PC-9 (cell line): ENCODE measurements at regions not wholly inside any gene's neighbourhood (a gene's known extent, or its start where the extent isn't known, plus 50 kb on each side); places are given as distances from the start of the nearest gene placed in this dataset.
"Not testable (repeated sequence)": the region's sequence is repeated elsewhere in the genome, so short reads cannot be mapped to it uniquely, and the experiment has no call there.

Experiments
- BruUV-seq: library from RNA; stranded (reverse); fragments of 400-500 nt; replicated peaks from 2 replicates; lab custom pipeline; 2021; lab: Mats Ljungman, UMichigan
- CTCF ChIA-PET: fragments of 300-600 bp; sonication (Branson Sonifier 250); formaldehyde crosslinking; loops from one replicate; lab custom pipeline; 2022; ENCODE audit warnings: antibody characterized with exemption; lab: Charles Lee
- POLR2A ChIA-PET: fragments of 300-600 bp; sonication (Branson Sonifier 250); formaldehyde crosslinking; loops from one replicate; lab custom pipeline; 2022; ENCODE audit warnings: antibody characterized with exemption; ENCODE audit not compliant: unreplicated experiment; lab: Charles Lee
- DNase-seq, 2 experiments: peaks; one replicate each; pipeline versions ENCODE4 v3.0.0 to v3.0.0-alpha.2; 2015 to 2022; ENCODE audit warnings: mixed read lengths in 1 of 2
- H2AFZ ChIP-seq: fragments of 200-600 bp; sonication (generic); 2 replicates; pipeline ENCODE4 v1.8.1; 2017; ENCODE audit warnings: antibody characterized with exemption
- H3F3A ChIP-seq: fragments of 200-600 bp; sonication (generic); 2 replicates; pipeline ENCODE4 v1.8.1; 2017; ENCODE audit warnings: antibody characterized with exemption, mild to moderate bottlenecking, low read depth; ENCODE audit not compliant: insufficient read depth
- H3K27ac ChIP-seq: fragments of 200-600 bp; sonication (generic); 2 replicates; pipeline ENCODE4 v1.6.1; 2016; ENCODE audit warnings: mixed run types
- H3K27me3 ChIP-seq: fragments of 200-600 bp; sonication (generic); 2 replicates; pipeline ENCODE4 v1.6.1; 2016; ENCODE audit warnings: low read depth, mixed run types; ENCODE audit not compliant: insufficient read depth
- H3K36me3 ChIP-seq: fragments of 200-600 bp; sonication (generic); 2 replicates; pipeline ENCODE4 v1.6.1; 2016; ENCODE audit warnings: low read depth, mixed run types
- H3K4me1 ChIP-seq: fragments of 200-600 bp; sonication (generic); replicated peaks from 2 replicates; pipeline ENCODE4 v1.6.1; 2016; ENCODE audit warnings: mixed run types; ENCODE audit not compliant: insufficient read depth
- H3K4me2 ChIP-seq: fragments of 200-600 bp; sonication (generic); 2 replicates; pipeline ENCODE4 v1.6.1; 2017; ENCODE audit warnings: mixed run types
- H3K4me3 ChIP-seq: fragments of 200-600 bp; sonication (generic); 2 replicates; pipeline ENCODE4 v1.6.1; 2016; ENCODE audit warnings: mixed run types
- H3K79me2 ChIP-seq: fragments of 200-600 bp; sonication (generic); 2 replicates; pipeline ENCODE4 v1.6.1; 2017; ENCODE audit warnings: low read depth, mixed run types
- H3K9me2 ChIP-seq: fragments of 200-600 bp; sonication (generic); 2 replicates; pipeline ENCODE4 v1.8.1; 2017; ENCODE audit warnings: mild to moderate bottlenecking; ENCODE audit not compliant: insufficient read depth
- H3K9me3 ChIP-seq: fragments of 200-600 bp; sonication (generic); 2 replicates; pipeline ENCODE4 v1.8.1; 2016; ENCODE audit warnings: low read depth; ENCODE audit not compliant: insufficient read depth
- H4K20me1 ChIP-seq: fragments of 200-600 bp; sonication (generic); 2 replicates; pipeline ENCODE4 v1.8.1; 2017; ENCODE audit not compliant: insufficient read depth
- CTCF ChIP-seq: fragments of 200-600 bp; sonication (generic); conservative IDR thresholded peaks from 2 replicates; pipeline ENCODE4 v1.6.1; 2017; ENCODE audit warnings: mixed run types, antibody characterized with exemption, mild to moderate bottlenecking, moderate library complexity
- EZH2 ChIP-seq: fragments of 200-600 bp; sonication (generic); IDR thresholded peaks from 2 replicates; pipeline ENCODE4 v1.8.0; 2017; ENCODE audit warnings: antibody characterized with exemption, low read depth
- intact Hi-C: fragments of 100-400 bp; cut with micrococcal nuclease; formaldehyde crosslinking; loops from one replicate; pipeline ENCODE4 v1.10.0; 2022; ENCODE audit not compliant: unreplicated experiment

DNA sequence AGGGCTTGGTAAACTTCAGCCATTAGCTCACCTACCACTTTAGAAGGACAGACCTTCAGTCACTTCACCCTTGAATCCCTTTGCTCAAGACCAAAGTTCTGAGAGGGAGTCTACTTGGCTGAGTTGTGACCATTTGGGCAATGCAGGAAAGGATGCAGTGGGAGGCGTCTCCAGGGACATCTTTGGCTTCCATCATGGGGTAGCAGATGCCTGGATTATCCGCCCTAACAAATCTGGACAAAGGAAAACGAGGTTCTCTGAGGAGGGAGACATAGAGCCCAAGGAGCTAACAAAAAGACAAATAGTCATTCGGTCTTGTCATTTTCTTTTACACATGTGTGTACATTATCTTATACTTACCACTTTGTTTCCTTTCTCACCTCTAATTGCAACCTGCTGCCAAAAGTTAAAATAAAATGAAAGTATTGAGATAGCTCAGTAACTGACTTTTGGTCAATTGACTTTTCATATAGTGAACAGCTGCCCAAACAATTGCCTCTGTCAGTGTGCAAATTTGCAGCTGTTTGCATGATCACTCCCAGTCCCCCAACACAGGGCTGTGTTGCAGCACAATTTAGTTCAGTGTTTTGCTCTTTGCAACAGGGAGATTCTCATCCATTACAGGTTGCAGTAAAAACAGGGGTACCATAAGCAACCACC lies 108.9 kb upstream of the EEF2KMT start:
- H3K9me3 ChIP-seq: no peaks in the 10 kb centered on the region
- no peak overlapping the region for H2AFZ ChIP-seq
- POLR2A ChIA-PET: no interaction called here
- no peak overlapping the region for H3K27ac ChIP-seq
- no peaks in the 10 kb centered on the region for H3K9me2 ChIP-seq
- H3K4me1 ChIP-seq: no peaks in the 10 kb centered on the region
- no TSS peak for BruUV-seq
- H3K79me2 ChIP-seq: no peaks in the 10 kb centered on the region
- H3K4me2 ChIP-seq: no peak overlapping the region
- intact Hi-C loops: no loop called here
- no peaks in the 10 kb centered on the region for H3F3A ChIP-seq
- no peaks in the 10 kb centered on the region for H4K20me1 ChIP-seq
- no peaks in the 10 kb centered on the region for H3K36me3 ChIP-seq
- no peak for TF ChIP-seq EZH2
- no peak for TF ChIP-seq CTCF
- CTCF ChIA-PET: no interaction called here
- H3K27me3 ChIP-seq: peaks cover 3% of the 10 kb centered on the region; the same call in 1 of the 2 replicates
- H3K4me3 ChIP-seq: no peak overlapping the region
- no peak for DNase-seq

DNA sequence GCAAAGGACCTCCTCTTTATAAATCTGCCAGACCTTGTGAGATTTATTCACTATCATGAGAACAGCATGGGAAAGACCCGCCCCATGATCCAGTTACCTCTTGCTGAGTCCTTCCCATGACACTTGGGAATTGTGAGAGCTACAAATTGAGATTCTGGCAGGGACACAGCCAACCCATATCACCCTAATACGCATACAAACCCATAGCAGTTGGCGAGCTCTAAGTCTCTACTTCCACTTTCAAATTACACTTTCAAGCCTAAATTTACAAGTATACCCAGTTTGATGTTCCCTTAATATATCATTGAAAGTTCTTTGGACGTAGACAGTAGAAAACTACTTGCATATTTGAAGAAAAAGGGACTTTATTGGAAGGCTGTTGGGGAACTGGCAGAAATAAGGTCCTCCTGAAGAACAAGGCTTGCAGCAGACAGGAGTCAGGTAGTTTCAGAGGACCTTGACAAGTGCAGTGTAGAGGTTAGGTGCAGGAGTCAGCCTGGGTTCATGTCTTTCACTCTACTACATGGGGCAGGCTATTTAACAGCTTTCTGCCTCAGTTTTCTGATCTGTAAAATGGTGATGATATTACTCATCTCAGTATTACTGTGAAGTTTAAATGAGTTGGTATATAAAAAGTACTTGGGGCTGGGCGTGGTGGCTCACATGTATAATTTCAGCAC lies 107.9 kb upstream of the EEF2KMT start:
- TF ChIP-seq CTCF (no peak), EZH2 (no peak)
- Histone ChIP-seq H3K79me2 (no peaks in the 10 kb centered on the region), H3K4me3 (no peak overlapping the region), H4K20me1 (no peaks in the 10 kb centered on the region), H3K9me3 (no peaks in the 10 kb centered on the region), H3K4me2 (no peak overlapping the region), H3K27ac (no peak overlapping the region), H3K4me1 (no peaks in the 10 kb centered on the region), H3K27me3 (peaks cover 3% of the 10 kb centered on the region; the same call in 1 of the 2 replicates), H3K36me3 (no peaks in the 10 kb centered on the region), H3F3A (no peaks in the 10 kb centered on the region), H2AFZ (no peak overlapping the region), H3K9me2 (no peaks in the 10 kb centered on the region)
- no peak for DNase-seq
- no TSS peak for BruUV-seq
- ChIA-PET POLR2A (no interaction called here), CTCF (no interaction called here)
- intact Hi-C loops: no loop called here

- H3K27me3 ChIP-seq, CTCF ChIA-PET, H4K20me1 ChIP-seq, H3F3A ChIP-seq, BruUV-seq, H3K4me1 ChIP-seq, H2AFZ ChIP-seq, intact Hi-C loops, H3K4me3 ChIP-seq, POLR2A ChIA-PET, H3K9me2 ChIP-seq, H3K36me3 ChIP-seq, H3K79me2 ChIP-seq, H3K9me3 ChIP-seq, H3K4me2 ChIP-seq, DNase-seq, H3K27ac ChIP-seq: not testable (repeated sequence)
Observed at GRCh38 chr16:5203675-5204074, 106.1 kb upstream of the EEF2KMT start.
